GM23338 (cell line): ENCODE measurements at regions not wholly inside any gene's neighbourhood (a gene's known extent, or its start where the extent isn't known, plus 50 kb on each side); places are given as distances from the start of the nearest gene placed in this dataset.

Experiments
- ATAC-seq: fragments of 200-7000 bp; cut with Tn5 transposase; 3 replicates; pipeline ENCODE4 v1.9.1; 2020
- DNase-seq: peaks from one replicate; pipeline ENCODE4 v3.0.0-alpha.2; 2015; ENCODE audit warnings: low spot score
- H2AFZ ChIP-seq: fragments of 200-600 bp; sonication (generic); 2 replicates; pipeline ENCODE4 v1.8.0; 2016; ENCODE audit warnings: antibody characterized with exemption, mild to moderate bottlenecking, moderate library complexity
- H3F3A ChIP-seq: fragments of 200-600 bp; sonication (generic); replicated peaks from 2 replicates; pipeline ENCODE4 v1.8.0; 2017; ENCODE audit warnings: antibody characterized with exemption, mixed run types, low read depth
- H3K27ac ChIP-seq: fragments of 200-600 bp; sonication (generic); 2 replicates; pipeline ENCODE4 v1.6.1; 2016; ENCODE audit warnings: low read depth
- H3K27me3 ChIP-seq: fragments of 200-600 bp; sonication (generic); 2 replicates; pipeline ENCODE4 v1.8.0; 2016; ENCODE audit warnings: mild to moderate bottlenecking, mixed run types, moderate library complexity; ENCODE audit not compliant: insufficient read depth
- H3K36me3 ChIP-seq: fragments of 200-600 bp; sonication (generic); 2 replicates; pipeline ENCODE4 v1.8.0; 2016; ENCODE audit warnings: mild to moderate bottlenecking; ENCODE audit not compliant: insufficient read depth
- H3K4me1 ChIP-seq: fragments of 200-600 bp; sonication (generic); 2 replicates; pipeline ENCODE4 v1.8.0; 2016; ENCODE audit warnings: mild to moderate bottlenecking, moderate library complexity; ENCODE audit not compliant: insufficient read depth
- H3K4me2 ChIP-seq: fragments of 200-600 bp; sonication (generic); 2 replicates; pipeline ENCODE4 v1.7.1; 2017; ENCODE audit warnings: mixed run types
- H3K4me3 ChIP-seq: fragments of 200-600 bp; sonication (generic); 2 replicates; pipeline ENCODE4 v1.6.1; 2016; ENCODE audit warnings: mixed run types
- H3K79me2 ChIP-seq: fragments of 200-600 bp; sonication (generic); replicated peaks from 2 replicates; pipeline ENCODE4 v1.8.0; 2017; ENCODE audit warnings: mild to moderate bottlenecking; ENCODE audit not compliant: insufficient read depth
- H3K9me2 ChIP-seq: fragments of 200-600 bp; sonication (generic); 2 replicates; pipeline ENCODE4 v1.8.0; 2017; ENCODE audit not compliant: insufficient read depth
- H4K20me1 ChIP-seq: fragments of 200-600 bp; sonication (generic); replicated peaks from 2 replicates; pipeline ENCODE4 v1.8.0; 2017; ENCODE audit warnings: mild to moderate bottlenecking; ENCODE audit not compliant: insufficient read depth
- H3K27ac Mint-ChIP-seq: 2 replicates; pipeline ENCODE4 v1.8.0; 2020; ENCODE audit warnings: inconsistent platforms, mild to moderate bottlenecking, moderate library complexity, mixed read lengths
- H3K27me3 Mint-ChIP-seq: 3 replicates; pipeline ENCODE4 v1.8.0; 2022; ENCODE audit warnings: low read depth, mild to moderate bottlenecking, moderate library complexity, mixed read lengths, inconsistent platforms; ENCODE audit not compliant: insufficient read depth, poor library complexity
- H3K36me3 Mint-ChIP-seq: 3 replicates; pipeline ENCODE4 v1.8.0; 2021; ENCODE audit warnings: low read depth, mild to moderate bottlenecking, inconsistent platforms, moderate library complexity, mixed read lengths
- H3K4me1 Mint-ChIP-seq: 3 replicates; pipeline ENCODE4 v1.8.0; 2020; ENCODE audit warnings: mild to moderate bottlenecking, inconsistent platforms, mixed read lengths
- H3K4me3 Mint-ChIP-seq: 3 replicates; pipeline ENCODE4 v1.8.0; 2021; ENCODE audit warnings: moderate library complexity, mild to moderate bottlenecking, inconsistent platforms, mixed read lengths
- H3K9me3 Mint-ChIP-seq: 3 replicates; pipeline ENCODE4 v1.8.0; 2020; ENCODE audit warnings: moderate library complexity, mild to moderate bottlenecking, inconsistent platforms, mixed read lengths
- CREB1 ChIP-seq: fragments of 250-450 bp; sonication (Bioruptor Pico); IDR thresholded peaks from 2 replicates; pipeline ENCODE4 v1.5.0; 2020; ENCODE audit warnings: low read depth, mild to moderate bottlenecking, moderate library complexity
- CTCF ChIP-seq, 2 experiments: fragments of 200-600 bp in 1 of 2; sonication (generic) in 1 of 2; conservative IDR thresholded peaks; 2 replicates each; pipeline versions ENCODE4 v1.5.1 to v1.6.1; 2016 to 2017; ENCODE audit warnings: antibody characterized with exemption in 2 of 2, low read depth in 2 of 2, mild to moderate bottlenecking in 2 of 2, moderate library complexity in 1 of 2
- ETS1 ChIP-seq: IDR thresholded peaks from 2 replicates; pipeline ENCODE4 v1.6.1; 2016; ENCODE audit warnings: antibody characterized with exemption
- EZH2 ChIP-seq: fragments of 200-600 bp; sonication (generic); IDR thresholded peaks from one replicate; pipeline ENCODE4 v1.8.0; 2017; ENCODE audit warnings: antibody characterized with exemption, mild to moderate bottlenecking, low read depth; ENCODE audit not compliant: unreplicated experiment
- EZH2phosphoT487 ChIP-seq: fragments of 200-600 bp; sonication (generic); IDR thresholded peaks from one replicate; pipeline ENCODE4 v1.8.1; 2018; ENCODE audit warnings: antibody characterized with exemption; ENCODE audit not compliant: unreplicated experiment
- JUNB ChIP-seq: IDR thresholded peaks from one replicate; pipeline ENCODE4 v1.6.1; 2016; ENCODE audit warnings: antibody characterized with exemption; ENCODE audit not compliant: unreplicated experiment
- NANOG ChIP-seq: IDR thresholded peaks from 2 replicates; pipeline ENCODE4 v1.6.1; 2016; ENCODE audit warnings: antibody characterized with exemption, borderline replicate concordance
- POLR2AphosphoS5 ChIP-seq: IDR thresholded peaks from 2 replicates; pipeline ENCODE4 v1.6.1; 2016; ENCODE audit warnings: antibody characterized with exemption, low read depth
- REST ChIP-seq: IDR thresholded peaks from one replicate; pipeline ENCODE4 v1.6.1; 2018; ENCODE audit warnings: antibody characterized with exemption; ENCODE audit not compliant: unreplicated experiment
- STAT1 ChIP-seq: IDR thresholded peaks from one replicate; pipeline ENCODE4 v1.6.1; 2016; ENCODE audit warnings: antibody characterized with exemption; ENCODE audit not compliant: unreplicated experiment
- ZNF114 ChIP-seq: fragments of 250-450 bp; sonication (Bioruptor Pico); IDR thresholded peaks from 2 replicates; pipeline ENCODE4 v1.5.0; 2020; ENCODE audit warnings: mild to moderate bottlenecking, moderate library complexity
- ZNF331 ChIP-seq: fragments of 250-450 bp; sonication (Bioruptor Pico); IDR thresholded peaks from 2 replicates; pipeline ENCODE4 v1.5.0; 2020; ENCODE audit warnings: low read depth, mild to moderate bottlenecking, moderate library complexity
- ZNF462 ChIP-seq: fragments of 250-450 bp; sonication (Bioruptor Pico); IDR thresholded peaks from 2 replicates; pipeline ENCODE4 v1.5.0; 2020; ENCODE audit warnings: mild to moderate bottlenecking, moderate library complexity

- DNase-seq (no peak), ATAC-seq (no peak)
- Histone ChIP-seq H3F3A (no peaks in the 10 kb centered on the region), H4K20me1 (no peaks in the 10 kb centered on the region), H3K9me2 (0 out of 2 replicates have a peak, but pooled peaks cover 2% of the 10 kb centered on the region), H3K4me1 (no peaks in the 10 kb centered on the region), H3K79me2 (no peaks in the 10 kb centered on the region), H3K36me3 (no peaks in the 10 kb centered on the region; the same call in 1 of the 2 replicates), H2AFZ (no peak overlapping the region), H3K4me3 (no peak overlapping the region), H3K27ac (no peak overlapping the region), H3K27me3 (no peaks in the 10 kb centered on the region), H3K4me2 (no peak overlapping the region)
- no peaks in the 10 kb centered on the region for H3K4me1 Mint-ChIP-seq
- H3K27me3 Mint-ChIP-seq, result peaks cover 8% of the 10 kb centered on the region
- H3K9me3 Mint-ChIP-seq, result peaks cover 6% of the 10 kb centered on the region
- TF ChIP-seq CTCF (conservative IDR thresholded peaks at IDR 0.05; ENCODE audit: low read depth in 2 of 2) (no peak), ZNF331 (CRISPR knock-in tag) (no peak), ZNF114 (CRISPR knock-in tag) (no peak), ETS1 (no peak), EZH2phosphoT487 (no peak), POLR2AphosphoS5 (no peak), JUNB (no peak), REST (no peak), NANOG (no peak), EZH2 (no peak), CREB1 (CRISPR knock-in tag) (no peak), ZNF462 (CRISPR knock-in tag) (no peak), STAT1 (no peak)
- no peak overlapping the region for H3K4me3 Mint-ChIP-seq
- no peak overlapping the region for H3K27ac Mint-ChIP-seq
- H3K36me3 Mint-ChIP-seq, result no peaks in the 10 kb centered on the region; the same call in 2 of the 3 replicates
Observed at GRCh38 chr3:14262212-14262611, 83.6 kb downstream of the LSM3 start.
